Suprapubic skin (tissue), 4 donors: ENCODE measurements at regions not wholly inside any gene's neighbourhood (a gene's known extent, or its start where the extent isn't known, plus 50 kb on each side); places are given as distances from the start of the nearest gene placed in this dataset.

Experiments used
- DNase-seq, 2 donors: peaks; one replicate each; pipeline ENCODE4 v3.0.0-alpha.2; 2019; ENCODE audit warnings: low spot score in 2 of 2
- H3K27ac ChIP-seq: fragments of 200-600 bp; sonication (generic); one replicate; pipeline ENCODE4 v1.5.1; 2019
- H3K27me3 ChIP-seq: fragments of 200-600 bp; sonication (generic); one replicate; pipeline ENCODE4 v1.5.1; 2019
- H3K36me3 ChIP-seq: fragments of 200-600 bp; sonication (generic); one replicate; pipeline ENCODE4 v1.5.1; 2019
- H3K4me1 ChIP-seq: fragments of 200-600 bp; sonication (generic); one replicate; pipeline ENCODE4 v1.5.1; 2019
- H3K4me3 ChIP-seq: fragments of 200-600 bp; sonication (generic); one replicate; pipeline ENCODE4 v1.5.1; 2019; ENCODE audit warnings: mild to moderate bottlenecking
- H3K9me3 ChIP-seq: fragments of 200-600 bp; sonication (generic); one replicate; pipeline ENCODE4 v1.5.1; 2019
- CTCF ChIP-seq, 2 donors: fragments of 200-600 bp in 1 of 2; fragments of 450-650 bp in 1 of 2; sonication (generic) in 1 of 2; IDR thresholded peaks; one replicate each; pipeline ENCODE4 v1.5.1; 2016 to 2019; ENCODE audit warnings: antibody characterized with exemption in 2 of 2, mild to moderate bottlenecking in 1 of 2, moderate library complexity in 1 of 2
- EP300 ChIP-seq: sonication (generic); formaldehyde crosslinking; IDR thresholded peaks from one replicate; pipeline ENCODE4 v1.6.1; 2017; ENCODE audit warnings: antibody characterized with exemption
- POLR2A ChIP-seq, 2 donors: fragments of 450-650 bp; IDR thresholded peaks; one replicate each; pipeline ENCODE4 v1.6.1; 2017; ENCODE audit warnings: antibody characterized with exemption in 2 of 2, mild to moderate bottlenecking in 2 of 2, moderate library complexity in 2 of 2
- POLR2AphosphoS5 ChIP-seq, 3 donors: sonication (generic); formaldehyde crosslinking; IDR thresholded peaks; one replicate each; pipeline ENCODE4 v1.6.1; 2017; ENCODE audit warnings: antibody characterized with exemption in 3 of 3
- WGBS: methylation state at CpG from one replicate; pipeline ENCODE4 v1.1.5; 2018; 5-methylcytosine and 5-hydroxymethylcytosine counted together

DNA sequence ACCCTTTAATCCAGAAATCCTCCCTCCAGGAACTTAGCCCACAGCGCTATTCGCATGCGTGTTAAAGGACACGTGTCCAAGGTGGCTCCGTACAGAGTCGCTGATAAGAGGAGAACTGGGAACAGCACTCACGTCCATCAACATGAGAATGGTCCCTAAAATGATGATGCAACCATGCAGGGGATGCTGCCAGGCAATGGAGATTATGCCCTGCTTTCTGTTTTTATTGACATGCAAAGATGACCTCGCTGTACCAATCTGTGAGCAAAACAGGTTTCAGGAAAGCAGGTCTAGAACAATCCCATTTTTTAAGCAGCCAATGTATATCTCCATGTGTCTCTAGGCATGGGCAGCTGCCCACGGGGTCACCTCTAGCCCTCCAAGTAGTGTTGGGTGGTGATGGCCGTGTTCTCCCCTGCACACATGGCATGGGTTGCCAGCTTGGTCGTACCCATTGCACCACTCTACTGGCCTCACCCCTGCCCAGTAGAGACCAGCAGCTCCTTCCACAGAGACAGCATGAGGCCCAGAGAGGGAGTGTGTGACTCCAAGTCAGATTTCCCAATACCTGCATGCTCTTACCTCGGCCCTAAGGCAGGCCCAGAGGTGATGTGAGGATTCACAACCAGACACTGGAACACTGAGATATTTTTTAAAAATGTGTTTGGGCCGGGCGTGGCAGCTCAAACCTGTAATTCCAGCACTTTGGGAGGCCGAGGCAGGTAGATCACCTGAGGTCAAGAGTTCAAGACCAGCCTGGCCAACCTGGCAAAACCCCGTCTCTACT lies 68.3 kb upstream of the LINC01488 start:
- H3K36me3 ChIP-seq, result no peaks in the 10 kb centered on the region
- TF ChIP-seq POLR2AphosphoS5 (IDR thresholded peaks at IDR 0.05), result no peak
- no peak for TF ChIP-seq EP300
- no peak for TF ChIP-seq POLR2A (IDR thresholded peaks at IDR 0.05)
- TF ChIP-seq CTCF (IDR thresholded peaks at IDR 0.05), result no peak
- 85% methylated on average over 15 of the region's 16 CpGs for WGBS
- H3K27me3 ChIP-seq, result no peaks in the 10 kb centered on the region
- H3K4me1 ChIP-seq, result peaks cover 5% of the 10 kb centered on the region
- H3K4me3 ChIP-seq, result no peak overlapping the region
- no peak for DNase-seq
- no peak overlapping the region for H3K27ac ChIP-seq
- H3K9me3 ChIP-seq, result no peaks in the 10 kb centered on the region

DNA sequence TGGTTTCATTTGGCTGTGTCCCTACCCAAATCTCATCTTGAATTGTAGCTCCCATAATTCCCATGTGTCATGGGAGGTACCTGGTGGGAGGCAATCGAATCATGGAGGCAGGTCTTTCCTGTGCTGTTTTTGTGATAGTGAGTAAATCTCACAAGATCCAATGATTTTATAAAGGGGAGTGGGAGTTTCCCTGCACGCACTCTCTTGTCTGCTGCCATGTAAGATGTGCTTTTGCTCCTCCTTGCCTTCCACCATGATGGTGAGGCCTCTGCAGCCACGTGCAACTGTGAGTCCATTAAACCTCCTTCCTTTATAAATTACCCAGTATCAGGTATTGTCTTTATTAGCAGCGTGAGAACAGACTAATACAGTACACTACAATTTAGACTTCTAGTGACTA lies 67.5 kb upstream of the LINC01488 start:
- Histone ChIP-seq H3K4me3 (no peak overlapping the region), H3K9me3 (no peaks in the 10 kb centered on the region), H3K27ac (no peak overlapping the region), H3K4me1 (peaks cover 5% of the 10 kb centered on the region), H3K27me3 (no peaks in the 10 kb centered on the region), H3K36me3 (no peaks in the 10 kb centered on the region)
- TF ChIP-seq EP300 (no peak), POLR2AphosphoS5 (IDR thresholded peaks at IDR 0.05) (no peak), POLR2A (IDR thresholded peaks at IDR 0.05) (no peak), CTCF (IDR thresholded peaks at IDR 0.05) (no peak)
- no peak for DNase-seq
- 95% methylated on average over 4 of the region's 4 CpGs for WGBS

DNA sequence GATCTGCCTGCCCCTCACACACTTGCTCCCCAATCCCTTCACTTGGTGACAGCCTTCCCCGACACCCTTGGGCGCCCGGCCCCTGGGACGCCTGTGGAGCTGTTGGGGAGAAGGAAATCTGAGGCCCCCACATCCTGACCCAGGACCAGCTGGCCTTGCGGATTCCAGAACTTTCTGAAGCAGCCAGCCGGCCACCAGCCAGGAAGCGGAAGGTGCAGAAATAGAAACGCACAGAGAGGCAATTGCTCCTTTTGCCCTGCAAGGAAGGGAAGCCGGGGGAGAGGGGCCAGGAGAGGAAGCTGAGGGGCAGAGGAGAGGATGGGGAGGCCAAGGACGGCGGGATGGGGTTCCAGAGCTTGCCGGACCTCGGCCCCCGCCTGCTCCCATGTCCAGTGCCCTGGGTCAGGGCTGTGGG lies 66.7 kb upstream of the LINC01488 start:
- peak in 1 of 2 donors; percentile 54 for DNase-seq
- Histone ChIP-seq H3K4me1 (peaks cover 5% of the 10 kb centered on the region), H3K4me3 (no peak overlapping the region), H3K27ac (no peak overlapping the region), H3K9me3 (no peaks in the 10 kb centered on the region), H3K36me3 (no peaks in the 10 kb centered on the region), H3K27me3 (no peaks in the 10 kb centered on the region)
- WGBS, result 67% methylated on average over 12 of the region's 14 CpGs
- TF ChIP-seq POLR2AphosphoS5 (IDR thresholded peaks at IDR 0.05), result no peak
- no peak for TF ChIP-seq POLR2A (IDR thresholded peaks at IDR 0.05)
- TF ChIP-seq CTCF (IDR thresholded peaks at IDR 0.05), result no peak
- TF ChIP-seq EP300, result no peak

DNA sequence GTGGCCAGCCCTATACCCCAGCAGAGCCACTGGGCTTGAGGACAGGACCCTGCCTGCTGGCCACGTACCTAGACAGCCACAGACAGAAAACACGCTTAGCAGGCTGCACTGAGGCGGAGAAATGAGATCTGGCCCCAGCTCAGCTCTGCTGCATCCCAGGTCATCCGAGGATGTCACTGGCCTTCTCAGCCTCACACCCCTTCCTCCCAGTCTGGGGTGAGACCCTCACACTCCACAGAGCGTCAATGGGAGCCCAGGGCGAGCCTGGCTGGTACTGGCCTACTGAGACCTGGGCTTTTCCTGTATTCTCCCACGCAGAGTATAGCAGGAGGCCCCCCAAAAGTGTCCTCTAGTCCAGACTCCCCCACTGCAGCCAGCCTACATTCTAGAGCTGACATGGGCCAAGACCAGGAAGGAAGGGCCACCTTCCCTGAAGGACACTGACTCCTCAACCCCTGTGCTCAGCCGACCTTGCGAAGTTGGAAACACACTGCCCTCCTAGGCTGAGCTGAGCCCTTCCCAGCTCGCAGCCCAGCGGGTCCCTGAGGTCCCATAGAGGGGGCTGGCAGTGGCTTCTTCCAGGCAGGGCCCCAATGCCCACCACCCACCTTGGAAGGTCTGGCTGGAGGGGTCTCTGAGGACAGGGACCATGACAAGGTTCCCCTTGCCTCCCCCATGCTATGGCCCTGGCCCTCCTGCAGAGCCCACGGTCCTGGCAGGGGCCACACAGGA lies 65.9 kb upstream of the LINC01488 start:
- 84% methylated on average over 10 of the region's 12 CpGs for WGBS
- Histone ChIP-seq H3K27me3 (no peaks in the 10 kb centered on the region), H3K4me3 (no peak overlapping the region), H3K4me1 (peaks cover 5% of the 10 kb centered on the region), H3K27ac (no peak overlapping the region), H3K36me3 (no peaks in the 10 kb centered on the region), H3K9me3 (no peaks in the 10 kb centered on the region)
- TF ChIP-seq POLR2A (IDR thresholded peaks at IDR 0.05) (no peak), CTCF (IDR thresholded peaks at IDR 0.05) (no peak), EP300 (no peak), POLR2AphosphoS5 (IDR thresholded peaks at IDR 0.05) (no peak)
- peak in 1 of 2 donors; percentile 42 for DNase-seq

DNA sequence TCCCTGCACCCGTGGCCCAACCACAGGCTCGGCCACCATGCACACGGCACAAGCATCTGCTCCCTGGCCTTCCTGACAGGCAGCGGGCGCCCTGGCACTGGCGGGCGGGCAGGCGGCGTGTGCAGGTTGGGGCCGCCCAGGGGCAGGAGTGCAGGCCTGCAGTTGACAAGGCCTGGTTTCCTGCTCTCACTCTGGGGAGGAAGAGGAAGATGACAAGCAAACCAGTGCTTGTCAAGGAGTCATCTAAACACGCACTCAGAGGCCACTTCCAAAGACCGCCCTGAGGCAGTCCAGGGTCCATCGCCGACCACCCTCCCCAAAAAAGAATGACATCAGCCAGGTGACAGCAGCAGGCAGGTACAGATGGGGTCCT lies 65.3 kb upstream of the LINC01488 start:
- TF ChIP-seq POLR2AphosphoS5 (IDR thresholded peaks at IDR 0.05) (no peak), EP300 (no peak), POLR2A (IDR thresholded peaks at IDR 0.05) (no peak), CTCF (IDR thresholded peaks at IDR 0.05) (no peak)

More for the DNA sequence above, 65.3 kb upstream of the LINC01488 start:
- H3K9me3 ChIP-seq, result no peaks in the 10 kb centered on the region
- whole genome bisulfite sequencing, result 79% methylated on average over 4 of the region's 14 CpGs
- DNase-seq, result no peak
- no peak overlapping the region for H3K27ac ChIP-seq
- H3K27me3 ChIP-seq, result no peaks in the 10 kb centered on the region
- no peaks in the 10 kb centered on the region for H3K36me3 ChIP-seq
- H3K4me1 ChIP-seq, result peaks cover 5% of the 10 kb centered on the region
- H3K4me3 ChIP-seq, result no peak overlapping the region
